Left forelimb (tissue), 1 donor: ENCODE measurements at regions not wholly inside any gene's neighbourhood (a gene's known extent, or its start where the extent isn't known, plus 50 kb on each side); places are given as distances from the start of the nearest gene placed in this dataset.

ENCODE experiments used
- DNase-seq: peaks from one replicate; pipeline ENCODE4 v3.0.0-alpha.2; 2018; ENCODE audit warnings: low spot score

DNA sequence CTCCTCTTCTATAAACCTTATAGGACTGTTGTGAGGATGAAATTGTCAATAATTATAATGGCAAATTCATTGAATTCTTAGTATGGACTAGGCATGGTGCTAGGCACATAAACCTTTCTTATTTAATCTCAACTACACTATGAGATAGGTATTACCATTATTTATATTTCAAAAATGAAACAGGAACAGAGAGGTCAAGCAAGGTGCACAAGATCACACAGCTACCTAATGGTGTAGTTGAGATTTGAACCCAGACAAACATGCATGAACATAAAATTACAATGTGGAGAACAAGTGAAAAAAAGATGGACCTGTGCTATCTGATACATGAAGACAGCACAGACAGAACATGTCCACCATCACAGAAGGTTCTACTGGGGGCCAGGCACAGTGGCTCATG is 156.7 kb downstream of the AXIN2 start:
- no peak for DNase-seq

- no peak for DNase-seq
These were observed 157.8 kb downstream of the AXIN2 start for GRCh38 chr17:65403626-65404025.

DNA sequence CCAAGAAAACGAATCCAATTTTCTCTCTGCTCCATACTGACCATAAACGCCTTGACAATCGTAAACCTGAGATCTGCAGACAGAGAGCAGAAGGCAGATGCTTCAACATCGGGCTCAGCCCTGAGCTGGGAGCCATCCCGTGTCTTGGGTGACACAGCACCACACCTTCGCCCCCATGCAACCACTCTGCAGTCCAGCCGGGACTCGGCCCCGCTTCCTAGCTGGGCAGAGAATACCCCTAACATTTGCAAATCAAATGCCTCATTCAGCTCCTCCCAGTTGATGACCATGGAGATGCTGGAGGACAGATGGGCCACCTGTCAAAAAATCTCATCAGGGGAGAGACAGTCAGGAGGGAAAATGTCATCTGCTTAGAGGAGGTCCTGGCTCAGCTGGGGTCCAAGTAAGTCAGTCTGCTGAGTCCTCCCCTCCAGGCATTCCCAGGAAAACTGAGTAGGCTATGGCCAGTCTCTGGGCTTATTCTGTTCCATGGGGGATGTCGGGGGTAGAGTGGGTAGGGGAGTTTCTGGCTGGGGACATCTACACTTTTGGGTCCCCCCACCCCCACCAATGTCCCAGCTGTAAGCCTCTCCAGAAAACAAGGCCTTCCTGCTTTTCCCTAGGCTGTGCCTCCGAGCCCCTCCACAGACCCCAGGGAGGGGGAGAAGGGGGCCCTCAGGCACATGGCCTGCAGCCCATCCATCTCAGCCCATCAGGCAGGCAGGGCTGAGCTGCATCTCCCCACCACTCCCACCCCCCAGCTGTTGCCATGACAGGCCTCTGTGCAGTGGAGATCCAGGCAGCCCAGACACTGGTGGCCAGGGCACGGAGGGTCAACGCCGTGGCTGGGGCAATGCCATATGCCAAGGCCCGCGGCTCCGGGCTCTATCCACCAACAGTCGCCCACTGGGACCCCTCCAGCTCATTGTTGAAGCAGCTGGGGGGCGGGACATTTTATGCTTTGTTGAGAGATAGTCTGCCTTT is 158.6 kb downstream of the AXIN2 start:
- no peak for DNase-seq

GRCh38 chr17:65401561-65401960 is 159.9 kb downstream of the AXIN2 start:
- DNase-seq = no peak

- DNase-seq = no peak
These were observed 160.7 kb downstream of the AXIN2 start for GRCh38 chr17:65400701-65401100.

- DNase-seq = no peak
These were observed 163.2 kb downstream of the AXIN2 start for GRCh38 chr17:65398040-65398787.

- DNase-seq = no peak
These were observed 165.5 kb downstream of the AXIN2 start for GRCh38 chr17:65395924-65396323.

- no peak for DNase-seq
These were observed 166.5 kb downstream of the AXIN2 start for GRCh38 chr17:65394811-65395472.

DNA sequence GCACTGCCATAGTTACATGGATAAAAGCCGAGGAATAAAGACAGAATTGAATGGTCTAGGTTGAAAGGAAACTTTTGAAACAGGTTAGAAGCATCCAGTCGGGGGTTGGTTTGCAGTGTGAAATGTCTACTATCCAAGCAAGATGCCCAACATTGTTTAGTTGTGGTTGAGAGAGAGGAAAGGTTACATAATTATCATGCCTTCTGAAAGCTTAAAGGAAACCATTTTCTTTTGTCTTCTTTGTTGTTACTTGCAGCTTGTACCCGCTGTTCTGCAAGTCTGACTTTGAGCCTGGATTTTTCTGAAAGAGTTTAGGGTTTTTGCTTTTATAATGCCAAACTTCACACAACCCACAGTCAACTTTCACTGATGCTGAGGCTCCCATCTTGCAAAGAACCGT is 167.9 kb downstream of the AXIN2 start:
- no peak for DNase-seq

DNA sequence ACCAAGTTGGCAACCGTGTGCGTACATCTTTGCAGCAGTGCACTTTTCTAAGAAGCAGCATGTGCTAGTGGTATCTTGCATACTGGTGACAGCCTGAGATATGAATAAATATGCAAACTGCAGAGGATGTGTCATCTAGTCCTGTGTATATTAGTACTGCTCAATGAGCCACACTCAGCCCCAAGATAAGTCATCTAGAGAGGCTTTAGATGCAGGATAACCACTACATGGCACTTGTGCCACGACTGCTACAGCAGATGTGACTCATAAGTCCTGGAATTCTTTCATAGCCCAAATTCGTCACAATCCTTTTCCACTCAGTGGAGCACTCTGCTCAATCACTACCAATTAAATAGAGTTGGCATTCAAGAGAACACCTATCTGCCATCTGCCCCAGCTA is 171.5 kb downstream of the AXIN2 start:
- DNase-seq = no peak

DNA sequence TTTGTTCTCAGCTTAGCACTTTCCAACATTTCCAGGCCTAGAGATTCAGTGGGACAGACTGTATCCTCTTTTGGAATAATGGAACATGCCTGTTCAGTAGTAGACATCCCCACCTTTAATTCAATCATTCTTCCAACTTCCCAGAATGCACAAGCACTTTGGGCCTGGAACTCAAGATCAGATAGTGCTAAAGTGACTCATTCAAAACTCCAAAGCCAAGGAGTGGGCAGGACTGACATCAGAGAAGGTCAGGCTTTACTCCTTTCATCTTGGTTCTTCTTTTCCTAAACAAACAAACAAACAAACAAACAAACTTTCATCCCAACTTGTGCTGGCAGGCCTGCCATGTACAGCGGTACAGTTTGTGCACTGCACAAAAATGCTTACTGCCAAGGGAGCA is 172.0 kb downstream of the AXIN2 start:
- DNase-seq = no peak

DNA sequence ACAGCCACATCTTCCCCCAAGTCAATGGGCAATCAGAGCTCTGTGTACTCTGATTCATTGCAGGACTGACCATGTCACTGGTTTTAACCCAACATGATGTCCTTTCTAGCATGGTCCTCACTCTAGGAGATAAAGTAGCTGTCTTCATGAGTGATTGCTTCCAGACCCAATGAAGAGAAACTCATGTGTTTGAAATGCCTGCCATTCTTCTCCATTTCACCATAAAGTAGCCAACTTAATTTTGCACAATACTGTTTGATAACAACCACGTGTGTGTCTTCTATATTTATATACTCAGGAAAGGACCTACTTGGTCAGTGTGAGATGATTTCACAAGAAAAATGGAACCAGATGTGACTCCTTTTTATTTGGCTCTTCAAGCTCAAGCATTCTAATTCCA is 172.5 kb downstream of the AXIN2 start:
- no peak for DNase-seq

GRCh38 chr17:65387322-65387721 is 174.1 kb downstream of the AXIN2 start:
- no peak for DNase-seq

- no peak for DNase-seq
These were observed 175.7 kb downstream of the AXIN2 start for GRCh38 chr17:65385726-65386125.

DNA sequence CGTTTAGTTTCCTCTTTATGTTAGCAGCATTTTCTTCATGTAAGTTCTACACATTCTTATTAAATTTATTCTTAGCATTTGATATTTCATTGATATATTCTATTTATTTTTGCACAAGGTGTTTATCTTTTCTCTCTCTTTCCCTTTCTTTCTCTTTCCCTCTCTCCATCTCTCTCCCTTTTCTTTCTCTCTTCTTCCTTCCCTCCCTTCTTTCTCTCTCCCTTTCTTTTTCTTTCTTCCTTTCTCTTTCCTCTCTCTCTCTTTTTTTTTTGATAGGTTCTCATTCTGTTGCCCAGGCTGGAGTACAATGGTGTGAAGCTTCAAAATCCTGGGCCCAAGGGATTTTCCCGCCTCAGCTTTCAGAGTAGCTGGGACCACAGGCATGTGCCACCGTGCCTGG is 176.4 kb downstream of the AXIN2 start:
- DNase-seq = no peak

DNA sequence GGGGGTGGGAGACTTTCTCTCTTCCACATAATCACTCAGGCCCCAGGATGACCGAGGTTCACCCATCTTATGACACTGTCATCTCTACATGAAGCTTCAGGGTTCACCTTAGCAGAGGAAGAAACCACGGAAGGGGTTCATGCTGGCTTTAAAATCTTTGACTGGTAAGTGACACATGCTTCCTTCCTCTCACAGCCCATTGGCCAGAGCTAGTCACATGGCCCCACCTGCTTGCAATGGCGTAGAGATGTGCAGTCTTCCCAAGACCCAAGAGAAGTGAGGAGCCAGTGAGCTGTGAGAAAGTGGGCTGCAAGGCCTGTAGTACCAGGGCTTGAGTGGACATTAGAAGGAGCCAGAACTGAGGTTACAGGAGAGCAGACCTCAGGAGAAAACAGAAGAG is 180.3 kb downstream of the AXIN2 start:
- no peak for DNase-seq

GRCh38 chr17:65374966-65375365 is 186.5 kb downstream of the AXIN2 start:
- no peak for DNase-seq

- DNase-seq = no peak
These were observed 189.7 kb downstream of the AXIN2 start for GRCh38 chr17:65371702-65372101.

- no peak for DNase-seq
These were observed 190.7 kb downstream of the AXIN2 start for GRCh38 chr17:65370669-65371131.

- DNase-seq = no peak
These were observed 193.1 kb downstream of the AXIN2 start for GRCh38 chr17:65368341-65368740.

DNA sequence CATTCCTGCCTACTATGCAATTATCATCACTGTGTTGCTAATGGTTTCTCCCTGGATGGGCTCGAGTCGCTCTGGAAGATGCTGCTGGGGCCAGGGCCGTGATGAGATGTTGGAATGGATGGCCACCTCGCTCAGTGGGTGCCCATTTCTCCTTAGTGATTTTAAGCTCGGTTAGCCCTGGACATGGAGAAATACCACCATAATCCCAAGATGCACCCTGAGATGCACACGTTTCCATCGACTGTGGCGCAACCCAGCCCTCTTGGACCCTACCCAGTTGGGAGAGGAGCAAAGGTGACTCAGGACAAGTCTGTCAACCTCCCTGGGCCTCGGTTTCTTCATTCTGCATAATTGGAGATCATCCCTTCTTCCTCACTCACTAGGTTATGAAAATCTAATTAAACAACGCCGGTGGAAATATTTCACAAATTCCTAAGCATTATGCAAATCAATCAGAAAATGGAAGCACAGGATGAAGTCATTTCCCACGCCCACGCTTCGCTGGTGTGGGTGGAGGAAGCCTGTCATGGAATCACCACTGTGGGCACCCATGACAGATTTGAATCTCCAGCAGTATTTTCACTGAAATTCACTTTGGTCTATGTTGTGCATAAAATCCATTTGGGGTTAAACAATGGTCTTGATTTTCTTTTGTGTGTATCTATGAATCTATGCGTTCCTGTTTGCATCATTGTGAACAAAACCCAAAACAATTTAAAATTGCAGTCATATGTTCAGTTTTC is 195.2 kb downstream of the AXIN2 start:
- DNase-seq = no peak

DNA sequence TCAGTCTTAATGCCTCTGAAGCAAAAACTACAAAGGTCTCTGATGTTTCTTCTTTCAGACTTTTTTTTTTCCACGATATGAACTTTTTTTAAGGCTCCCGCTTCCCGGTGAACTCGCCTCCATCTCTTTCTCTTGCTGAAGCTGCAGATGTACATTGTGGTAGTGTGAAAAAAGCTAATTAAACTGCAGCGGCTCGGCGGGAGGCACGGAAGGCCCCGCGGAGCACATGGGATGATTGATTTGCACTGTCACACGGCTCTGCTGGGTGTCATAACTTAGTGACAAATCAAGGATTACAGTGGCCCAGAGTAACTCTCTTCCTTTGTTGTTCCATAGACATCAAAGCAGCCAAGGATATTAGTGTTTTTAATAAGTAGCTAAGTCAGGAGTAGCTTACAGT is 196.3 kb downstream of the AXIN2 start:
- no peak for DNase-seq
